Ramos (cell line): ENCODE measurements at regions not wholly inside any gene's neighbourhood (a gene's known extent, or its start where the extent isn't known, plus 50 kb on each side); places are given as distances from the start of the nearest gene placed in this dataset.
"Not testable (repeated sequence)": the region's sequence is repeated elsewhere in the genome, so short reads cannot be mapped to it uniquely, and the experiment has no call there.

Experiments
- in situ Hi-C: fragments of 300-500 bp; cut with MboI; formaldehyde crosslinking; loops from one replicate; pipeline ENCODE4 v1.14.3; 2022; ENCODE audit warnings: low sequenced_read_pairs; ENCODE audit not compliant: unreplicated experiment

GRCh38 chr7:155226261-155227003 lies 71.2 kb upstream of the INSIG1 start:
- in situ Hi-C loops: no loop called here

GRCh38 chr7:155227004-155227787 lies 70.5 kb upstream of the INSIG1 start:
- in situ Hi-C loops: no loop called here

GRCh38 chr7:155227788-155228458 lies 69.8 kb upstream of the INSIG1 start:
- in situ Hi-C loops: no loop called here

- in situ Hi-C loops: no loop called here
These were observed 69.2 kb upstream of the INSIG1 start for GRCh38 chr7:155228459-155228845.

- in situ Hi-C loops: no loop called here
These were observed 68.8 kb upstream of the INSIG1 start for GRCh38 chr7:155228894-155229293.

GRCh38 chr7:155229548-155230168 lies 68.0 kb upstream of the INSIG1 start:
- in situ Hi-C loops: no loop called here

- in situ Hi-C loops: no loop called here
These were observed 67.5 kb upstream of the INSIG1 start for GRCh38 chr7:155230169-155230593.

- in situ Hi-C loops: no loop called here
These were observed 66.4 kb upstream of the INSIG1 start for GRCh38 chr7:155231241-155231800.

- in situ Hi-C loops: no loop called here
These were observed 65.7 kb upstream of the INSIG1 start for GRCh38 chr7:155231941-155232340.

- in situ Hi-C loops: no loop called here
These were observed 64.8 kb upstream of the INSIG1 start for GRCh38 chr7:155232911-155233310.

- in situ Hi-C loops: no loop called here
These were observed 64.1 kb upstream of the INSIG1 start for GRCh38 chr7:155233311-155234157.

- in situ Hi-C loops: no loop called here
These were observed 63.6 kb upstream of the INSIG1 start for GRCh38 chr7:155234158-155234492.

GRCh38 chr7:155234950-155235789 lies 62.5 kb upstream of the INSIG1 start:
- in situ Hi-C loops: no loop called here

- in situ Hi-C loops: no loop called here
These were observed 61.3 kb upstream of the INSIG1 start for GRCh38 chr7:155236386-155236785.

GRCh38 chr7:155237297-155237696 lies 60.4 kb upstream of the INSIG1 start:
- in situ Hi-C loops: no loop called here

GRCh38 chr7:155237730-155238129 lies 59.9 kb upstream of the INSIG1 start:
- in situ Hi-C loops: no loop called here

- in situ Hi-C loops: not testable (repeated sequence)
These were observed 58.1 kb upstream of the INSIG1 start for GRCh38 chr7:155239431-155240087.

GRCh38 chr7:155244675-155245074 lies 53.0 kb upstream of the INSIG1 start:
- in situ Hi-C loops: no loop called here
